ENCODE measurements at regions not wholly inside any gene's neighbourhood (a gene's known extent, or its start where the extent isn't known, plus 50 kb on each side); places are given as distances from the start of the nearest gene placed in this dataset.

GRCh38 chr5:133715616-133716015, 103.3 kb upstream of the FSTL4 start:
- TF ChIP-seq CTCF (IDR thresholded peaks at IDR 0.05): no peak
- no peak for TF ChIP-seq EP300 (IDR thresholded peaks at IDR 0.05; ENCODE audit: low read depth)
- TF ChIP-seq POLR2A (IDR thresholded peaks at IDR 0.05): no peak
